Nephron (organoid): ENCODE measurements at regions not wholly inside any gene's neighbourhood (a gene's known extent, or its start where the extent isn't known, plus 50 kb on each side); places are given as distances from the start of the nearest gene placed in this dataset.
A peak's percentile ranks its signal among the peaks of the same experiment; 100 is the strongest.

Experiments
- H3K27ac Mint-ChIP-seq, 3 experiments: 2 replicates each; pipeline ENCODE4 v1.8.0; 2020; ENCODE audit warnings: mixed read lengths in 3 of 3, mild to moderate bottlenecking in 2 of 3, moderate library complexity in 1 of 3
- H3K27me3 Mint-ChIP-seq: 2 replicates; pipeline ENCODE4 v1.8.0; 2021; ENCODE audit warnings: low read depth, mild to moderate bottlenecking, moderate library complexity, mixed read lengths
- H3K36me3 Mint-ChIP-seq: 2 replicates; pipeline ENCODE4 v1.8.0; 2020; ENCODE audit warnings: low read depth, mixed read lengths
- H3K4me1 Mint-ChIP-seq: 2 replicates; pipeline ENCODE4 v1.8.0; 2020; ENCODE audit warnings: mixed read lengths
- H3K4me3 Mint-ChIP-seq, 3 experiments: 2 replicates each; pipeline ENCODE4 v1.8.0; 2020; ENCODE audit warnings: mild to moderate bottlenecking in 3 of 3, mixed read lengths in 3 of 3, moderate library complexity in 2 of 3
- H3K9me3 Mint-ChIP-seq: 2 replicates; pipeline ENCODE4 v1.8.0; 2020; ENCODE audit warnings: mixed read lengths
- CTCF ChIP-seq, 3 experiments: fragments of 200-600 bp; sonication (generic); IDR thresholded peaks; one replicate each; pipeline ENCODE4 v1.5.0; 2021; ENCODE audit warnings: antibody characterized with exemption in 3 of 3; ENCODE audit not compliant: unreplicated experiment in 3 of 3

DNA sequence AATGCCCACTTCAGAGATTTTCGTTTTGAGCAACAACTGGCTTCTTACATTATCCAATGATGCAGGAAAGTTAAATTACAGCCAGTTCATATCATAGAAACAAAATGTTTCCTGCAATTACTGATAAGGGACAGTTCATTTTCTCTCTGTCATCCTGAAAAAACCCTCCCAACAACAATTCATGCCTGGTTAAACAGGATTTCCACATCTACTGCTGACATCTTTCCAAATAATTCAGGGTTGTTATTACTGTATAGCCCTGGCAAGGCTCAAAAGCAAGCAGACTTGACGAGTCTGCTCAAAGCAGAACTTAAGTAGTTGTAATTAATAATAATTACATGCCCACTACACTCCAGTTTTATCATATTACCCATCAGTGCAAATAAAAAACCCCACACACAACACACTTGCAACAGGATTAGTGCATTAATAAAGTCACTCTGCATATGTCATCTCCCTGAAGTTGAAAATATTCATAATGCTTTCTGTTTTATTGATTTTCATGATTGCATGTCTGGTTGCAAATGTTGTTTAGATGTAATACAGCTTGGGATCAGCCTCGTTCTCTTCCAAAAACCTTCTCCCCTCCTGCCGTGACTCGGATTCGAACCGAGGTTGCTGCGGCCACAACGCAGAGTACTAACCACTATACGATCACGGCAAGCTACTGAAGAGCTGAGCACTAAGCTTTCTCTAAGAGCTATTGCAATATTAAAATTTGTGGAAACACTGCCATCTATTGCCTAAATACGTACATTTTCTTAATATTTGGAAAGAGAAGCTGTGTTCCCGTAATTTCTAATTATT lies 119.6 kb upstream of the NFIB start:
- Mint-ChIP-seq H3K27ac (peak overlapping the region; percentile 88 to 92 (median 88)), H3K4me1 (peaks cover 45% of the 10 kb centered on the region), H3K27me3 (no peaks in the 10 kb centered on the region), H3K4me3 (peak overlapping the region in 2 of 3 experiments; percentile 43 to 61), H3K36me3 (no peaks in the 10 kb centered on the region), H3K9me3 (no peaks in the 10 kb centered on the region)
- TF ChIP-seq CTCF (IDR thresholded peaks at IDR 0.05; ENCODE audit: unreplicated experiment in 3 of 3): peak; percentile 37 to 53 (median 45)

GRCh38 chr9:14432666-14433350 lies 118.9 kb upstream of the NFIB start:
- no peaks in the 10 kb centered on the region for H3K9me3 Mint-ChIP-seq
- no peaks in the 10 kb centered on the region for H3K36me3 Mint-ChIP-seq
- no peak for TF ChIP-seq CTCF (IDR thresholded peaks at IDR 0.05; ENCODE audit: unreplicated experiment in 3 of 3)
- H3K4me3 Mint-ChIP-seq: peak overlapping the region in 1 of 3 experiments; percentile 8
- H3K27me3 Mint-ChIP-seq: no peaks in the 10 kb centered on the region
- peaks cover 47% of the 10 kb centered on the region for H3K4me1 Mint-ChIP-seq
- peak overlapping the region; percentile 88 to 92 (median 88) for H3K27ac Mint-ChIP-seq

- peak overlapping the region in 1 of 3 experiments; percentile 16 for H3K4me3 Mint-ChIP-seq
- peaks cover 3% of the 10 kb centered on the region for H3K27me3 Mint-ChIP-seq
- H3K36me3 Mint-ChIP-seq: no peaks in the 10 kb centered on the region
- peaks cover 54% of the 10 kb centered on the region for H3K4me1 Mint-ChIP-seq
- peak; percentile 72 to 89 (median 79) for TF ChIP-seq CTCF (IDR thresholded peaks at IDR 0.05; ENCODE audit: unreplicated experiment in 3 of 3)
- peak overlapping the region; percentile 65 to 86 (median 81) for H3K27ac Mint-ChIP-seq
- no peaks in the 10 kb centered on the region for H3K9me3 Mint-ChIP-seq
These were observed 114.9 kb upstream of the NFIB start for GRCh38 chr9:14428781-14429230.

DNA sequence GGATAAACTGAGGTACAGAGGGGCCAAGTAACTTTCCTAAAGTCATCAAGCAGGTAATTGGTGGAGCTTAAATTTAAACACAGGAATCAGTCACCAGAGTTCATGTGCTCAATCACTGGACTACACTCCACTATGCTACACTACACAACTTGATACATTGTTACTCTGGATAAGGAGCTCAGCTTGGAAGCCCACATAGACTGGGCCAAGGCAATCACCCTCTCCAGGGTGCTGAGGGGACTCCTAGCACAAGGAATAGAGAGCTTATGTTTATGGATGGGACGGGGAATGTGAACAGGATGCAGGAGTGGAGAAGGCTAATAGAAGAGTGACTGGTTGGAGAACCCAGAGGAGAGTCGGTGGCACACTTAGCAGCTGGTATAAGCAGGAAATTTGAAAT lies 113.5 kb upstream of the NFIB start:
- Mint-ChIP-seq H3K4me3 (no peak overlapping the region), H3K9me3 (no peaks in the 10 kb centered on the region), H3K27ac (peak overlapping the region; percentile 6 to 37 (median 27)), H3K27me3 (peaks cover 3% of the 10 kb centered on the region), H3K36me3 (no peaks in the 10 kb centered on the region), H3K4me1 (peaks cover 57% of the 10 kb centered on the region)
- TF ChIP-seq CTCF (IDR thresholded peaks at IDR 0.05; ENCODE audit: unreplicated experiment in 3 of 3): no peak

- peaks cover 3% of the 10 kb centered on the region for H3K27me3 Mint-ChIP-seq
- H3K36me3 Mint-ChIP-seq: no peaks in the 10 kb centered on the region
- H3K4me3 Mint-ChIP-seq: no peak overlapping the region
- no peaks in the 10 kb centered on the region for H3K9me3 Mint-ChIP-seq
- H3K27ac Mint-ChIP-seq: peak overlapping the region; percentile 96 to 100 (median 100)
- peaks cover 71% of the 10 kb centered on the region for H3K4me1 Mint-ChIP-seq
- no peak for TF ChIP-seq CTCF (IDR thresholded peaks at IDR 0.05; ENCODE audit: unreplicated experiment in 3 of 3)
These were observed 111.0 kb upstream of the NFIB start for GRCh38 chr9:14424983-14425382.
